Kidney epithelial cell (primary cell): ENCODE measurements at regions not wholly inside any gene's neighbourhood (a gene's known extent, or its start where the extent isn't known, plus 50 kb on each side); places are given as distances from the start of the nearest gene placed in this dataset.

Source experiments
- DNase-seq: peaks from one replicate; pipeline ENCODE4 v3.0.0-alpha.2; 2010; ENCODE audit warnings: low read depth
- H3K27me3 ChIP-seq: 2 replicates; pipeline ENCODE4 v1.6.0; 2011; ENCODE audit warnings: low read length; ENCODE audit not compliant: control insufficient read depth, insufficient read depth
- H3K36me3 ChIP-seq: 2 replicates; pipeline ENCODE4 v1.5.1; 2011; ENCODE audit warnings: low read length; ENCODE audit not compliant: control insufficient read depth, insufficient read depth
- H3K4me3 ChIP-seq: 2 replicates; pipeline ENCODE4 v1.5.1; 2011; ENCODE audit warnings: low read depth, mild to moderate bottlenecking, control low read depth, low read length
- TF ChIP-seq, protein P1 (sequence below): IDR thresholded peaks from 2 replicates; pipeline ENCODE4 v1.5.1; 2011; ENCODE audit warnings: mild to moderate bottlenecking, moderate library complexity, low read length, control low read depth, inconsistent platforms; ENCODE audit not compliant: insufficient read depth, poor library complexity, severe bottlenecking

DNA sequence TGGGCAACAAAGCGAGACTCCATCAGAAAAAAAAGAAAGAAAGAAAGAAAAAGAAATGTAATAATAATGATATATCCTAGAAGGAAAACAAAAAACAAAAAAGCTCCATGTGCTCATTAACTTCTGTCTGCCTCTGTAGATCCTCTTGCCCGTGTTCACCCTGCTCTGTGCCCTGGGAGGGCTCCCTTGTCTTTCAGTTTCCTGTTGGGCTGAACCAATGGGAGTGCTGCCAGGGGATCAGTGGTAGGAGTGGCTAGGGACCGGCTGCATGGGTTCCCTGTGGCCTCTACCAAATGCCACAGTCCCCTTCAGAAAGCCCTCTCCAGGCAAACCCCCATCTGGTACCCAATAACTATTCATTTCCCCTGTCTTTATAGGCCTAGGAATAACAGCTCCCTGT is 51.8 kb upstream of the PARD3 start:
- no peak overlapping the region for H3K4me3 ChIP-seq
- no peaks in the 10 kb centered on the region for H3K36me3 ChIP-seq
- no peak for DNase-seq
- H3K27me3 ChIP-seq: no peaks in the 10 kb centered on the region
- TF ChIP-seq, protein P1, sequence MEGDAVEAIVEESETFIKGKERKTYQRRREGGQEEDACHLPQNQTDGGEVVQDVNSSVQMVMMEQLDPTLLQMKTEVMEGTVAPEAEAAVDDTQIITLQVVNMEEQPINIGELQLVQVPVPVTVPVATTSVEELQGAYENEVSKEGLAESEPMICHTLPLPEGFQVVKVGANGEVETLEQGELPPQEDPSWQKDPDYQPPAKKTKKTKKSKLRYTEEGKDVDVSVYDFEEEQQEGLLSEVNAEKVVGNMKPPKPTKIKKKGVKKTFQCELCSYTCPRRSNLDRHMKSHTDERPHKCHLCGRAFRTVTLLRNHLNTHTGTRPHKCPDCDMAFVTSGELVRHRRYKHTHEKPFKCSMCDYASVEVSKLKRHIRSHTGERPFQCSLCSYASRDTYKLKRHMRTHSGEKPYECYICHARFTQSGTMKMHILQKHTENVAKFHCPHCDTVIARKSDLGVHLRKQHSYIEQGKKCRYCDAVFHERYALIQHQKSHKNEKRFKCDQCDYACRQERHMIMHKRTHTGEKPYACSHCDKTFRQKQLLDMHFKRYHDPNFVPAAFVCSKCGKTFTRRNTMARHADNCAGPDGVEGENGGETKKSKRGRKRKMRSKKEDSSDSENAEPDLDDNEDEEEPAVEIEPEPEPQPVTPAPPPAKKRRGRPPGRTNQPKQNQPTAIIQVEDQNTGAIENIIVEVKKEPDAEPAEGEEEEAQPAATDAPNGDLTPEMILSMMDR: no peak
